Stimulated activated naive CD4-positive, alpha-beta T cell treated with Interleukin-2 at 50 U/mL for 16 hours (primary cell): ENCODE measurements at regions not wholly inside any gene's neighbourhood (a gene's known extent, or its start where the extent isn't known, plus 50 kb on each side); places are given as distances from the start of the nearest gene placed in this dataset.

Source experiments
- DNase-seq: peaks from one replicate; lab custom pipeline; 2025; lab: John Stamatoyannopoulos, UW

DNA sequence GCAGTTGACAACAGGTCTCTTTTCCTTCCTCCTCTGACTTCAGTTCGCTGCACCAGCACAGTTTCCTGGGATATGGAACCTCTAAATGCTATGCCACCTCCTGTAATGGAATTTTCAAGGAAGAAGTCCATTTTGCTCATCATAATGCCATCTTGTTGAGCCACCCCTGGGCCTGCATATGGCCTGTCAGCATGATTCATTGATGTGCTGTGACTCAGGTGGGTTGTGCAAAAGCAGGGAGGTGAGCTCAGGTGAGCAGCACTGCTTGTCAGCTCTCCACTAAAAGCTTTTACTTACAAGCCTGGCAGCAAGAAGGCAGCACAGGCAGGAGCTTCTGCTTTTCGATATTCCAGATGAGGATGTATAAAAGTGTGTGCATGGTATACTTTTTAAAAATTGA is 247.1 kb upstream of the LMCD1 start:
- no peak for DNase-seq

- DNase-seq, result no peak
Measured at GRCh38 chr3:8255725-8256124, 245.9 kb upstream of the LMCD1 start.

- DNase-seq, result no peak
Measured at GRCh38 chr3:8256441-8257071, 245.1 kb upstream of the LMCD1 start.

DNA sequence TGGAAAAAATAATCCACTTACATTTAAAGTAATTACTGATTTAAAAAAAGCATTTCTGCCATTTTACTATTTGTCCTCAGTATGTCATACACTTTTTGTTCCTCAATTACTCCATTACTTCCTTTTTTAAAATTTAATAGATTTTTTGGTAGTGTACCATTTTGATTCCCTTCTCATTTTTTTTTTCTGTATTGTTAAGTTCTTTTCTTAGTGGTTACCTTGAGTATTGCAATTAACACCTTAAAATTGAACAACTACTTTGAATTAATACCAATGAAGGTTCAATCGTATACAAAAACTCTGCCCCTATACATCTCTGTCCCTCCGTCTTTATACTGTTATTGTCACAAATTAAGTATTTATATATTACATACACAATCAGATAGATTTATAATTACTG is 240.6 kb upstream of the LMCD1 start:
- no peak for DNase-seq

DNA sequence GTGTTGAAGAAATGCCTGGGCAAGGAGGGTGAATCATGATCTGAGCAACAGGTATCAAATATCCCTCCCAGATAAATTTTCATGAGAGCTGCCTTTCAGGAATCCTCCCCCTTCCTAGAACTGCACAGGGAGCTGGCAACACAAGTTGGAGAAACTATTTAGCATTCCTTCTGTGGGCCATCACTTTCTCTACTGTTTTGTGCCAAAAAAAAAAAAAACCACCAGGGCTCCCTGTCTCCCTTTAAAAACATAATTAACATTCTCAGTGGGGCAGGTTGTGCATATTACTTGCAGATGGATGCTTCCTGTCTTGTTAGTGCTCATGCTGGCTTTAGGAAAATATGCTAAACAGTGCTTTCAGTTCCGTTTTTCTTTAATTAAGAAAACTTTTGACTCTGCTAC is 234.9 kb upstream of the LMCD1 start:
- DNase-seq, result no peak

DNA sequence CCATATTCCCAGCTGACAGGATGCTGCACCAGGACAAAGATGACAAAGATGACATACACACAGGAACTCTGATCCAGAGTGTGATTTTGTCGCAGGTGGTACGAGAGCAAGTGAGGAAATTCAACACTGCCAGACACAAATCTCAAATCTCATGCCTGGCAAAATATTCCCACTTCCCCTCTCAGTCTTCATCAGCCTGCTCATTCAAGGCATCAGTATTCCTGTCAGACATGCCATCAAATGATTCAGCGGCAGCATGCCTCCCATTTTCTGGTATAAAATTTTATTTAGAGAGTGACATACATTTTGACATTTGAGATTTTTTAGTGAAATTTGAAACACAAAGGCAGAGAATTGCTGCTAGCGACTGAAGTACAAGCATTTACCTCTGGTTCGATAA is 228.1 kb upstream of the LMCD1 start:
- no peak for DNase-seq

DNA sequence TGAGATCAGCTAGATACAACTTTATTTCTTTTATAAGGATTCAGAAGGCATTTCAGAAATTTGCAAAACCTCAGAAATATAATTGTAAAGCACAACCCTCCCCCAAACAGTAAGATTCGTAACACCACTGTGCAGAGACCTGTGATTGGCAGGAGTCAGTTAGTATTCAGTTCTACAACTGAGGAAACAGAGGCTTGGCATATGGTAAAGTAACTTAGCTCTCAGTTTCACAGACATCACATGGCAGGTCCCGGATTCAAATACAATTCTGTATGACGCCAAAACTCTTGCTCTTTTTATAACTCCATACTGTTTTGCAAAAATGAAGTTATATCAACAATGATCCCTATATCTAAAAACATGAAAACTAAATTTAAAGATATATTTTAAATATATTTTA is 225.6 kb upstream of the LMCD1 start:
- DNase-seq, result no peak

DNA sequence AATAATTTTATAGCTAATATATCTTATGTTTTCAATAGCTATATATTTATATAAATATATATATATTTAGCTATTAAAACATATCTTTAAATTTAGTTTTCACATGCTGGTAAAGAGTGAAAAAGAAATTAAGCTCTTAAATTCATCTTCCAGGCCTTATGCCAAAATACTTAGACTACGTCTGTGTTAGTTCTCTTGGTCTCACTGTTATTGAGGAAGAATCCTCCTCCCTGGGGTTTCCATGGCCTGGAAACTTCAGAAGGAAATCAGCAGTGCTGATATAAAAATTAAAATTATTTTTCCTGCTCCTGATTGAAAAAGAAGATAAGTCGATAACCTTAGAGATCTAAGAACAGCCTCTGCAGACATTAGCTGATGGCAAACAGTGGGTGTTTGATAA is 225.1 kb upstream of the LMCD1 start:
- no peak for DNase-seq

DNA sequence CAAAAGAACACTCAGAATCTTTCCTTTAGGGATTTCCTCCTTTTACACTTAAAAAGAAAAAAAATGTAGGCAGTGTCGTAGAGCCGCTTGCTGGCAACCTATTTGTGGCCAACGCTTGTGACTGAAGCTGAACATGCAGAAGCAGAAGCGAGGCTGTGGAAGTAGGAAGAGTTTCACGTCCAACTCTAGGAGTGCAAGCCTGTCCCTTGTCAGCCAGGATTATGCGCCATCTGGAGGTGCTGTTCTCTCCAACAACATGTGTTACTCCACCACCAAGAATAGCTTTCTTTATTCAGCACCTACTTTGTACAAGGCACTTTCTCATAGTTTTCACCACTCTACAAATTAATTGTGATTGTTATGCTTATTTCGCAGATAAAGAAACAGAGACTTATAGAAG is 223.2 kb upstream of the LMCD1 start:
- DNase-seq, result no peak

GRCh38 chr3:8279476-8279875 is 222.1 kb upstream of the LMCD1 start:
- DNase-seq, result no peak

DNA sequence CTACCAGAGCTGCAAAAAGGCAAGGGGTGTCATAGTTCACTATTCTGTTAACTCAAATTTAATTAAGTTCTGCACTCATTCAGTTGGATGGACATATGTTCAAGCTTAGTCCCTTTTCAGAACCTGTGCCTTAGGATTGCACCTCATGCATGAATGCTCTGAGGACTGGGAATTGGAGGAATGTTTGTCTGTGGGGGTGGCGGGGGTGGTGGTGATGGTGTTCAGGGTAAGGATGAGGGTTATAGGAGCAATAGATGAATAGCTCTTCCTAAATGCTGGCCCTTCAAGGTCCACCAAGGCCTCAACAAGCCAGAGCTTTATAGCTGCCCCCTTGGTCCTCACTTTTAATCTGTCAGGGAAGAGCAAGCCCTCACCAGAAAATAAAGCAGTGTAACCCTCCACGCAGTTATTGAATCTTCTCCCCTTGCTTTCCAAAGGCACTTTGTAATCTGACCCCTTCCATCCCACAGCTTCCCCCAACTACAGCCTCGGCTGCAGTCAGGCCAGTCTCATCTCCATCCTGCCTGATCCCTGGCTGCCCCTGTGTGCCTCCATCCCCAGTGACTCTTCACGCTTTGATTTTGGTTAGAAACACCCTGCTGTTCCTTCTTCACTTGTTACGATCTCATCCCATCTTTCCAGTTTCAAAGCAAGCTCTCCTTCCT is 221.6 kb upstream of the LMCD1 start:
- DNase-seq, result no peak

DNA sequence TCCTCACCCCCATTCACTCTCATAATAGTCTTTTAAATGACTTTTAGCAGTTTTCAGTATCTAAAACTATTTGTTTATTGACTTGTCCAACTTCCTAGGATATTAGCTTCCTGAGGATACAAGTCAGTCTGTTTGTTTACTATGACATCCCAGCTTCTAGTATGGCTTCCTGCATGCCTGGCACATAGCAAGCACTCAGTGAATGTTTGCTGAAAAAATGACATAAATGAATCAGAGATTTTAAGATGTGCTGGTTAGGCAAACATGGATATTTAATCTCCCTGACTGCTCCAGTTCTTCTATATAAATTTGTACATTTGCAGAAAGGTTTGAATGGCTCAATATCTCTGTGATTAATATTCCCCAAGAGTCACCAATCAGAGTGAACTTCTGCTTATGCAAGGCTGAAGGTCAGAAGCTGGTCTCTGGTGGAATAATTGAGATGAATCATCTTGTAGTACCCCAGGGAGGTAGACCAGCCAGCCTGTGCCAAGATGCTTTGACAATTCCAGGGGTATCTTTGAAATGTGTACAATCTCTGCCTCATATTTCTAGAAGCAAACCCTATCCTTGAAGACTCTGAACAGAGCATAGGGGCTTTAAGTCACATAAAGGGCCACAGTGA is 219.0 kb upstream of the LMCD1 start:
- DNase-seq, result no peak

- no peak for DNase-seq
Measured at GRCh38 chr3:8283193-8283592, 218.4 kb upstream of the LMCD1 start.

GRCh38 chr3:8286086-8286485 is 215.5 kb upstream of the LMCD1 start:
- no peak for DNase-seq

DNA sequence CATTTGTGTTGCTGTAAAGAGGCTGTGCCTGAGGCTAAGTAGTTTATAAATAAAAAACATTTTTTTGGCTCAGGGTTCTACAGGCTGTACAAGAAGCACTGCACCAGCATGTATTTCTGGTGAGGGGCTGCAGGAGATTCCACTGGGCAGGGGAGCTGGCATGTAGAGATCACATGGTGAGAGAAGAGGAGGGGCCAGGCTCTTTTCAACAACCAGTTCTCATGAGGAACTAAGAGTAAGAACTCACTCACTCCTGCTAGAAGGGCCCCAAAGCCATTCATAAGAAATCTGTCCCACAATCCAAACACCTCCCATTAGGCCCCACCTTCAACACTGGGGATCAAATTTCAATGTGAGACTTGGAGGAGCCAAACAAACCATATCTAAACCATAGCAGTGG is 214.9 kb upstream of the LMCD1 start:
- DNase-seq, result no peak

DNA sequence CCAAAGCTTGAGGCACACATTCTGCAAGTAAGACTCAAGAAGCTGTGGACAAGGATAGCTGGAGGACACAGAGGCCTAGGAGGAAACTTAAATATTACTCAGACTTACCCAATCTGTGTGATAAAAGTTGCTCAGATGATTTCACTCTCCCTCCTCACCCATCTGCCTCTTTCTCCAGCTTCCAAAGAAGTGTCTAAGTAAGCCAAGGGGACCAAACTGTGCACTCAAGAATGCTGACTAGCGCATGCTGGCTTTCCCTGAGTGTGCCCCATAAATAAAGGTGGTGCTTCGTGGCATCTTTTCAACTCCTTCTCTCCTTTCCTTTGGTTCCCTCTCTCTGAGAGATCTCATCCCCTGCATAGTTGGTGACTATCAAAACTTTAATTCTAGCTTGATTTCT is 211.0 kb upstream of the LMCD1 start:
- DNase-seq, result no peak

DNA sequence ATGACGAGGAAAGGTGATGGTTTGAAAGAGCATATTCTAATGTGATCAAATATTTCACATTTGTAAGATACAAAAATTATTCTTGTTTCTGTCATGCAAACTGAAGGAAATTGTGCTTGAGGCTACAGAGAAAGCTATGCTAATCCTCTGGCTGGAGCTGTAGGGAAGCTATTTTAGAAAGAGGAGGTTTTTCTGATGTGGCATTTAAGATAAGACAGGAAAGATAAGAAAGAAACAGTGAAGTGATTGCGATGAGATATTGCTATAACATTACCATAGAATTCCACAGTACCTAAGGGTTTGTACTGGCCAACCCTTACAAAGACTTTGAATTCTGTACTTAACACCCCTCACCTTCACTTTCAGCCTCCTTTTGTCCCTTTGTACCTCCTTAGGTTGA is 205.2 kb upstream of the LMCD1 start:
- DNase-seq, result no peak

DNA sequence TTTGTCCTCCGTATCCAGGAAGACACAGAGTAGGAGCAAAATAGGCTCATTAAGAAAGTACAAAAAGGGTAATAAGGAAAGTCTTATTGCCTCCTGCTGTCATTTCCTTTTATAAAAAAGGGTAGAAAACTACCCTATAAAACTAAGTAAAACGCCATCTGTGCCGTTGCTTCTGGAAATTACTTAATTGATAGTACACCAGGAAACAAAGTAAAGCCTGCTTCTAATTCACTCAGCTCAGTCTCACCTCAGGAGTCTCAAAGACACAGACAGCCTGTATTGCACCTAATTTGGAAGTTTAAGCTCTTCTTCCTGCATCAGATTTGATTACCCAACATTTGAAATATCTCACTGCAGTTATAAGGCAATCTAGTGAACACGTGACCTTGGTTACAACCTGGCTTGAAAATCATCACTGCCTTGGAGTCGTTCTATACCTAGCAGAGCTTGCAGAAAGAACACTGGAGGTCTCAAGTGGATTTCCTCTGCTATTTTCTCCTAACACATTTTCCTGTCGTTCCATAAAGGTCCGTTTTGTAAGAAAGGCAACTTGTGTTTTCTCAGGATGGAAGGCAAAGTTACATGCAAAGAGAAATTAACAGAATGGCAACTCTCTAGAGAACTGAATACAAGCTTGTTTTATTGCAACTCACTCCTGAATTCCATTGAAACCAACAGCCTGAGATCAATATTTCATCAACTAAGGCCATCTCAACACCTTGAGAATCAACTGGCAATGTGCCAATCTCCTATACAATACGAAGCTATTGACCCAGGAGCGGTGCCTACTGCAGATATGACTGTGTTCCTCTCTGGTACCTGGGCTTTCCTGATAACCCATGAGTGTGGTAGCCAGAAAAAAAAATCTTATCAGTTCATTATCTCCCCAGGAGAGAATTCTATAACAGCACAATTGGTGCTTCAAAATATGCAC is 203.3 kb upstream of the LMCD1 start:
- no peak for DNase-seq

DNA sequence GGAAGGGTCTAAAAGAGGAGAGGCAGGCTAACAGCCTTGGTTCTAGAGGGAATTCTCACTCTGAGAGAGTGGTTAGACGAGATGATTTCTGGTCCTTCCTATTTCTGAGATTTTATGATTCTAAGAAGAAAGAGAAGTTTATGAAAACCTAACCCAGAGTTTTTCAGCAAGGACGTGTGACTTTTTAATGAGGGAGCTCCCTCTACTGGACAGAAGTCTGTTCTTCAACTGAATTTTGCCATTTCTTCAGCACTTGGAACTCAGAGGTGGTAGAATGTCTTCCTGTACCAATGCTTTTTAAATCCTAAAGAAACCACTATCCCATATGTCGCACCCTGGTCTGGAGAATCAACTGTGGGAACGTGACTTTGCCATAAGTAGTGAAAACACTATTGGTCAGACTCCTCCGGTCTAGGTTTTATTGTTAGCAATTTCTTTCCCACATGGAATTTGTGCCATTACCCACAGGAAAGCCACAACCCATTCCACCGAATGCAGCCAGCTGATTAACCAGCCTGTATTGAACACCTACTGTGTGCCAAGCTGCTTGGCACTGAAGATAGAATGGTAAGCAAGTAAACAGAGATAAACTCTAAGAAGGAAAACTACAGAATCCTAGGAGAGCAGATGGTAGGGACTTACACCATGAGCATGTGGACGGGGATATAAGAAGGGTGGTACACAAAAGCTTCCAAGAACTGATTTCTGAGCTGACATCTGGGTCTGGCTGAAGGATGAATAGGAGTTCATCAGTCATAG is 199.5 kb upstream of the LMCD1 start:
- DNase-seq, result no peak

- DNase-seq, result no peak
Measured at GRCh38 chr3:8303466-8303865, 198.2 kb upstream of the LMCD1 start.

GRCh38 chr3:8305371-8305770 is 196.3 kb upstream of the LMCD1 start:
- DNase-seq, result no peak

DNA sequence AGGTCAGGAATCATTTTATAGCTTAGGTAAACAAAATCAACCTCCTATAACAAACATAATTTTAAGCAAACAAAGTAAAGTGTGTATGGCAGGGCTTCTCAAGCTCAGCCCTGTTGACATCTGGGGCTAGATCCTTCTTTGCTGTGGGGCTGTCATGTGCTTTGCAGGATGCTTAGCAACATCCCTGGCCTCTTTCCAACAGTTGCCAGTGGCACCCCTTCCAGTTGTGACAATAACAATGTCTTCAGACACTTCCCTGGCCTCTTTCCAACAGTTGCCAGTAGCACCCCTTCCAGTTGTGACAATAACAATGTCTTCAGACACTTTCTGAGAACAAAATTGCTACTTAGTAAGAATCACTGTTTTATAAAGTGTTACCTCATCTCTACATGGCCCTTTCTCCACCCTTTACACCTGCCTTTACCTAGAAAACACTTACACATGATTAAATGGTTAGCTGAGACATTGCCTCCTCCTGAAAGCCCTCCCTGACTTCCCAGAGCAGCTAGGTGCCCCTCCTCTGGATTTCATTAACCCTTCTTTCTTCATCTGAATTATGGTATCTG is 194.0 kb upstream of the LMCD1 start:
- DNase-seq, result no peak
